Activated naive CD4-positive, alpha-beta T cell treated with anti-CD3 and anti-CD28 coated beads, Interleukin-2, amount 50 U/mL, for 72 hours (primary cell): ENCODE measurements at regions not wholly inside any gene's neighbourhood (a gene's known extent, or its start where the extent isn't known, plus 50 kb on each side); places are given as distances from the start of the nearest gene placed in this dataset.
A peak's percentile ranks its signal among the peaks of the same experiment; 100 is the strongest.

Source experiments
- ATAC-seq, 2 donors: fragments of 150-1000 bp; cut with Tn5 transposase; 2 replicates each; pipeline ENCODE4 v1.10.0; 2021; ENCODE audit warnings: mild to moderate bottlenecking in 2 of 2, moderate library complexity in 2 of 2
- DNase-seq, 2 donors: peaks; one replicate each; pipeline ENCODE4 v3.0.0; 2021 to 2022; ENCODE audit warnings: low spot score in 2 of 2
- H3K27ac Mint-ChIP-seq, 2 donors: one replicate each; pipeline ENCODE4 v1.8.0; 2022; ENCODE audit warnings: mild to moderate bottlenecking in 2 of 2, mixed read lengths in 2 of 2
- H3K36me3 Mint-ChIP-seq, 2 donors: one replicate each; pipeline ENCODE4 v1.8.0; 2022; ENCODE audit warnings: mixed read lengths in 2 of 2
- H3K9me3 Mint-ChIP-seq, 2 donors: one replicate each; pipeline ENCODE4 v1.8.0; 2022; ENCODE audit warnings: mixed read lengths in 2 of 2

- Mint-ChIP-seq H3K27ac (no peak overlapping the region), H3K9me3 (no peaks in the 10 kb centered on the region), H3K36me3 (no peaks in the 10 kb centered on the region)
- DNase-seq (no peak), ATAC-seq (no peak)
These were observed 145.6 kb upstream of the FRY start for GRCh38 chr13:31885994-31886393.

GRCh38 chr13:31887286-31887685 lies 144.3 kb upstream of the FRY start:
- no peaks in the 10 kb centered on the region for H3K36me3 Mint-ChIP-seq
- DNase-seq (no peak), ATAC-seq (no peak)
- no peak overlapping the region for H3K27ac Mint-ChIP-seq
- no peaks in the 10 kb centered on the region for H3K9me3 Mint-ChIP-seq

- ATAC-seq = no peak
- no peaks in the 10 kb centered on the region for H3K36me3 Mint-ChIP-seq
- H3K27ac Mint-ChIP-seq = no peak overlapping the region
- no peak for DNase-seq
- H3K9me3 Mint-ChIP-seq = no peaks in the 10 kb centered on the region
These were observed 140.6 kb upstream of the FRY start for GRCh38 chr13:31890946-31891345.

- ATAC-seq = no peak
- H3K27ac Mint-ChIP-seq = no peak overlapping the region
- H3K9me3 Mint-ChIP-seq = no peaks in the 10 kb centered on the region
- no peaks in the 10 kb centered on the region for H3K36me3 Mint-ChIP-seq
- DNase-seq = no peak
These were observed 140.1 kb upstream of the FRY start for GRCh38 chr13:31891472-31891871.

GRCh38 chr13:31894931-31895330 lies 136.6 kb upstream of the FRY start:
- Mint-ChIP-seq H3K27ac (no peak overlapping the region), H3K36me3 (no peaks in the 10 kb centered on the region), H3K9me3 (no peaks in the 10 kb centered on the region)

GRCh38 chr13:31895691-31896090 lies 135.9 kb upstream of the FRY start:
- ATAC-seq (no peak), DNase-seq (no peak)
- Mint-ChIP-seq H3K9me3 (no peaks in the 10 kb centered on the region), H3K36me3 (no peaks in the 10 kb centered on the region), H3K27ac (no peak overlapping the region)

More at GRCh38 chr13:31894931-31895330, 136.6 kb upstream of the FRY start:
- no peak for DNase-seq
- ATAC-seq = no peak

- Mint-ChIP-seq H3K36me3 (no peaks in the 10 kb centered on the region), H3K9me3 (no peaks in the 10 kb centered on the region), H3K27ac (no peak overlapping the region)
- ATAC-seq (no peak), DNase-seq (no peak)
These were observed 135.1 kb upstream of the FRY start for GRCh38 chr13:31896427-31896826.

GRCh38 chr13:31898378-31899071 lies 133.0 kb upstream of the FRY start:
- Mint-ChIP-seq H3K27ac (no peak overlapping the region), H3K9me3 (no peaks in the 10 kb centered on the region), H3K36me3 (no peaks in the 10 kb centered on the region)
- ATAC-seq = no peak
- DNase-seq = no peak

- H3K9me3 Mint-ChIP-seq = no peaks in the 10 kb centered on the region
- ATAC-seq (no peak), DNase-seq (no peak)
- no peak overlapping the region for H3K27ac Mint-ChIP-seq
- H3K36me3 Mint-ChIP-seq = no peaks in the 10 kb centered on the region
These were observed 129.6 kb upstream of the FRY start for GRCh38 chr13:31901985-31902384.

- DNase-seq = no peak
- Mint-ChIP-seq H3K9me3 (no peaks in the 10 kb centered on the region), H3K27ac (no peak overlapping the region), H3K36me3 (no peaks in the 10 kb centered on the region)
- no peak for ATAC-seq
These were observed 128.3 kb upstream of the FRY start for GRCh38 chr13:31903111-31903815.

GRCh38 chr13:31904941-31905824 lies 126.4 kb upstream of the FRY start:
- Mint-ChIP-seq H3K9me3 (no peaks in the 10 kb centered on the region), H3K36me3 (no peaks in the 10 kb centered on the region), H3K27ac (no peak overlapping the region)
- ATAC-seq (no peak), DNase-seq (no peak)

- no peak overlapping the region for H3K27ac Mint-ChIP-seq
- ATAC-seq = no peak
- no peak for DNase-seq
- H3K36me3 Mint-ChIP-seq = no peaks in the 10 kb centered on the region
- no peaks in the 10 kb centered on the region for H3K9me3 Mint-ChIP-seq
These were observed 125.6 kb upstream of the FRY start for GRCh38 chr13:31905961-31906360.

GRCh38 chr13:31908696-31909411 lies 122.7 kb upstream of the FRY start:
- Mint-ChIP-seq H3K36me3 (no peaks in the 10 kb centered on the region), H3K9me3 (no peaks in the 10 kb centered on the region), H3K27ac (no peak overlapping the region)
- no peak for DNase-seq
- ATAC-seq = no peak

GRCh38 chr13:31909864-31910551 lies 121.6 kb upstream of the FRY start:
- Mint-ChIP-seq H3K9me3 (no peaks in the 10 kb centered on the region), H3K27ac (no peak overlapping the region), H3K36me3 (no peaks in the 10 kb centered on the region)
- DNase-seq (peak in 1 of 2 donors; percentile 59), ATAC-seq (no peak)

- Mint-ChIP-seq H3K9me3 (no peaks in the 10 kb centered on the region), H3K36me3 (no peaks in the 10 kb centered on the region), H3K27ac (no peak overlapping the region)
- ATAC-seq = no peak
- DNase-seq = no peak
These were observed 120.9 kb upstream of the FRY start for GRCh38 chr13:31910633-31911032.

- H3K27ac Mint-ChIP-seq = no peak overlapping the region
- ATAC-seq = no peak
- H3K9me3 Mint-ChIP-seq = no peaks in the 10 kb centered on the region
- no peak for DNase-seq
- no peaks in the 10 kb centered on the region for H3K36me3 Mint-ChIP-seq
These were observed 118.8 kb upstream of the FRY start for GRCh38 chr13:31912647-31913401.
